ENCODE measurements at regions not wholly inside any gene's neighbourhood (a gene's known extent, or its start where the extent isn't known, plus 50 kb on each side); places are given as distances from the start of the nearest gene placed in this dataset.

DNA sequence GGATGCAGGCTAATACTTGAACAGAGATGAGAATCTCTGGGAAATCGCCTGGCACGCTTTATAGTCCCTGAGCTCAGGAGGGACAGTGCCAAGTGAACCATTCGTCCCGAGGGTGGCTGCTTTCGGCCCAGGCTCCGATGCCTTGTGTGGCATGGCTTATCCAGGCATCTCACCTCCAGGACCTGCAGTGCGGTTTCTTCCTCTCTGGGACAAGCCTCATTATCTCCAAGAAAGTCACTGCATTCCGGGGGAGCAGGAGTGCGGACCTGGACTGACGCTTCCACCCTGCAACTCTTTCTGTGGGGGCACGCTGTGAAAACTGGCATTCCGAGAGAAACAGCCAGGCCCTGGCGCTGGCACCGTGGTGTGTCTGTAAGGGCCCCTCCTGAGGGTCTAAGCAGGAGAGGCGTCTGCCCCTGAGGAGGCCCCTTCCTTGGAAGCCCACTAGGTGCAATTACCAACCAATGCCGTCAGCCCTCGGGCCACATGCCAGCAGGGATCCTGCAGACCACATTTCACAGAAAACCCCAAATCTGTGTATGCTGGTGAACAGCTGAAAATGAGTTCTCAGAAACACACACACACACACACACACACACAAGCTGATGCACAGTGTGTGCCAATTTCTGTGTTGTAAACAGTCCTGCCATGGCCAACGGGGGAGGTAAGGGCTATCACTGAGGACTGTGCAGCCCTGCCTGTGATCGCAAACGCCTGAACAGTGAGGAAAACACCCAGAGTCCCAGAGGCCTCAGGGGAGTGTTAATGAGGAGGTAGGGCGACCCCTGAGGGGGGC lies 351.9 kb upstream of the SALL3 start:
- TF ChIP-seq, protein P1, sequence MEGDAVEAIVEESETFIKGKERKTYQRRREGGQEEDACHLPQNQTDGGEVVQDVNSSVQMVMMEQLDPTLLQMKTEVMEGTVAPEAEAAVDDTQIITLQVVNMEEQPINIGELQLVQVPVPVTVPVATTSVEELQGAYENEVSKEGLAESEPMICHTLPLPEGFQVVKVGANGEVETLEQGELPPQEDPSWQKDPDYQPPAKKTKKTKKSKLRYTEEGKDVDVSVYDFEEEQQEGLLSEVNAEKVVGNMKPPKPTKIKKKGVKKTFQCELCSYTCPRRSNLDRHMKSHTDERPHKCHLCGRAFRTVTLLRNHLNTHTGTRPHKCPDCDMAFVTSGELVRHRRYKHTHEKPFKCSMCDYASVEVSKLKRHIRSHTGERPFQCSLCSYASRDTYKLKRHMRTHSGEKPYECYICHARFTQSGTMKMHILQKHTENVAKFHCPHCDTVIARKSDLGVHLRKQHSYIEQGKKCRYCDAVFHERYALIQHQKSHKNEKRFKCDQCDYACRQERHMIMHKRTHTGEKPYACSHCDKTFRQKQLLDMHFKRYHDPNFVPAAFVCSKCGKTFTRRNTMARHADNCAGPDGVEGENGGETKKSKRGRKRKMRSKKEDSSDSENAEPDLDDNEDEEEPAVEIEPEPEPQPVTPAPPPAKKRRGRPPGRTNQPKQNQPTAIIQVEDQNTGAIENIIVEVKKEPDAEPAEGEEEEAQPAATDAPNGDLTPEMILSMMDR (IDR thresholded peaks at IDR 0.05), result no peak
- no peak for TF ChIP-seq POLR2AphosphoS5 (IDR thresholded peaks at IDR 0.05)
- TF ChIP-seq POLR2A (IDR thresholded peaks at IDR 0.05), result no peak
- no peak for TF ChIP-seq EP300 (IDR thresholded peaks at IDR 0.05)
